ENCODE measurements at regions not wholly inside any gene's neighbourhood (a gene's known extent, or its start where the extent isn't known, plus 50 kb on each side); places are given as distances from the start of the nearest gene placed in this dataset.

- Histone ChIP-seq H3K4me2 (ENCODE audit: extremely low read depth, insufficient read depth, low read length) (no peak overlapping the region), H3K9ac (ENCODE audit: insufficient read depth, low read length) (no peak overlapping the region)
- DNase-seq (ENCODE audit: low read depth in 2 of 2) = no peak
Measured at GRCh38 chr5:57007344-57007743, 55.4 kb upstream of the MIER3 start.

GRCh38 chr5:57009811-57010210 lies 57.9 kb upstream of the MIER3 start:
- Histone ChIP-seq H3K4me1 (ENCODE audit: control insufficient read depth, extremely low read depth, insufficient read depth, low read length) (no peaks in the 10 kb centered on the region), H3K9me3 (ENCODE audit: control insufficient read depth, insufficient read depth, low read depth, low read length) (no peaks in the 10 kb centered on the region), H4K20me1 (ENCODE audit: control insufficient read depth, extremely low read depth, insufficient read depth, low read length) (no peaks in the 10 kb centered on the region), H3K4me3 (replicated peaks in 1 of 4; ENCODE audit: control extremely low read depth in 1 of 4, insufficient read depth in 1 of 4, low read depth in 3 of 4, low read length in 4 of 4) (no peak overlapping the region), H3K27me3 (ENCODE audit: control insufficient read depth, insufficient read depth, low read length) (no peaks in the 10 kb centered on the region), H3K36me3 (ENCODE audit: control insufficient read depth, insufficient read depth, low read length) (no peaks in the 10 kb centered on the region), H3K4me2 (ENCODE audit: extremely low read depth, insufficient read depth, low read length) (no peak overlapping the region), H3K27ac (ENCODE audit: insufficient read depth, low read length) (no peak overlapping the region), H3K79me2 (ENCODE audit: control insufficient read depth, insufficient read depth, low read length) (no peaks in the 10 kb centered on the region), H2AFZ (ENCODE audit: low read length) (no peak overlapping the region), H3K9ac (ENCODE audit: insufficient read depth, low read length) (no peak overlapping the region)
- DNase-seq (ENCODE audit: low read depth in 2 of 2) = no peak
- TF ChIP-seq EZH2 (IDR thresholded peaks at IDR 0.05; ENCODE audit: low read length, missing control alignments) (no peak), CTCF (conservative IDR thresholded peaks at IDR 0.05 in 1 of 2, IDR thresholded peaks at IDR 0.05 in 1 of 2; ENCODE audit: low read depth in 1 of 2, low read length in 2 of 2) (no peak)

More at GRCh38 chr5:57007344-57007743, 55.4 kb upstream of the MIER3 start:
- Histone ChIP-seq H3K9me3 (ENCODE audit: control insufficient read depth, insufficient read depth, low read depth, low read length) (no peaks in the 10 kb centered on the region), H4K20me1 (ENCODE audit: control insufficient read depth, extremely low read depth, insufficient read depth, low read length) (no peaks in the 10 kb centered on the region), H3K27ac (ENCODE audit: insufficient read depth, low read length) (no peak overlapping the region), H3K4me1 (ENCODE audit: control insufficient read depth, extremely low read depth, insufficient read depth, low read length) (no peaks in the 10 kb centered on the region), H3K36me3 (ENCODE audit: control insufficient read depth, insufficient read depth, low read length) (no peaks in the 10 kb centered on the region), H2AFZ (ENCODE audit: low read length) (no peak overlapping the region), H3K79me2 (ENCODE audit: control insufficient read depth, insufficient read depth, low read length) (no peaks in the 10 kb centered on the region), H3K4me3 (replicated peaks in 1 of 4; ENCODE audit: control extremely low read depth in 1 of 4, insufficient read depth in 1 of 4, low read depth in 3 of 4, low read length in 4 of 4) (no peak overlapping the region), H3K27me3 (ENCODE audit: control insufficient read depth, insufficient read depth, low read length) (no peaks in the 10 kb centered on the region)
- TF ChIP-seq CTCF (conservative IDR thresholded peaks at IDR 0.05 in 1 of 2, IDR thresholded peaks at IDR 0.05 in 1 of 2; ENCODE audit: low read depth in 1 of 2, low read length in 2 of 2) (no peak), EZH2 (IDR thresholded peaks at IDR 0.05; ENCODE audit: low read length, missing control alignments) (no peak)

GRCh38 chr5:57010786-57011185 lies 58.9 kb upstream of the MIER3 start:
- TF ChIP-seq CTCF (conservative IDR thresholded peaks at IDR 0.05 in 1 of 2, IDR thresholded peaks at IDR 0.05 in 1 of 2; ENCODE audit: low read depth in 1 of 2, low read length in 2 of 2) (no peak), EZH2 (IDR thresholded peaks at IDR 0.05; ENCODE audit: low read length, missing control alignments) (no peak)
- no peak overlapping the region for H2AFZ ChIP-seq (ENCODE audit: low read length)

More at GRCh38 chr5:57010786-57011185, 58.9 kb upstream of the MIER3 start:
- no peaks in the 10 kb centered on the region for H3K4me1 ChIP-seq (ENCODE audit: control insufficient read depth, extremely low read depth, insufficient read depth, low read length)
- H3K79me2 ChIP-seq (ENCODE audit: control insufficient read depth, insufficient read depth, low read length) = no peaks in the 10 kb centered on the region
- no peak overlapping the region for H3K9ac ChIP-seq (ENCODE audit: insufficient read depth, low read length)
- no peaks in the 10 kb centered on the region for H3K27me3 ChIP-seq (ENCODE audit: control insufficient read depth, insufficient read depth, low read length)
- H3K9me3 ChIP-seq (ENCODE audit: control insufficient read depth, insufficient read depth, low read depth, low read length) = no peaks in the 10 kb centered on the region
- H4K20me1 ChIP-seq (ENCODE audit: control insufficient read depth, extremely low read depth, insufficient read depth, low read length) = no peaks in the 10 kb centered on the region
- H3K27ac ChIP-seq (ENCODE audit: insufficient read depth, low read length) = no peak overlapping the region
- H3K4me3 ChIP-seq (replicated peaks in 1 of 4; ENCODE audit: control extremely low read depth in 1 of 4, insufficient read depth in 1 of 4, low read depth in 3 of 4, low read length in 4 of 4) = no peak overlapping the region
- no peak overlapping the region for H3K4me2 ChIP-seq (ENCODE audit: extremely low read depth, insufficient read depth, low read length)
- DNase-seq (ENCODE audit: low read depth in 2 of 2) = no peak
- no peaks in the 10 kb centered on the region for H3K36me3 ChIP-seq (ENCODE audit: control insufficient read depth, insufficient read depth, low read length)
